Neuronal stem cell (in vitro differentiated cells): ENCODE measurements at regions not wholly inside any gene's neighbourhood (a gene's known extent, or its start where the extent isn't known, plus 50 kb on each side); places are given as distances from the start of the nearest gene placed in this dataset.

Experiments
- DNase-seq: peaks from one replicate; pipeline ENCODE4 v3.0.0-alpha.2; 2013; ENCODE audit warnings: low spot score
- H2AFZ ChIP-seq: one replicate; pipeline ENCODE4 v1.6.1; 2013; ENCODE audit warnings: mild to moderate bottlenecking, low read length, inconsistent platforms
- H2AK5ac ChIP-seq: 2 replicates; pipeline ENCODE4 v1.6.1; 2013; ENCODE audit warnings: low read depth, mild to moderate bottlenecking, inconsistent platforms, low read length, moderate library complexity, mixed read lengths
- H2BK120ac ChIP-seq: 2 replicates; pipeline ENCODE4 v1.6.1; 2013; ENCODE audit warnings: low read depth, mild to moderate bottlenecking, inconsistent platforms, low read length, moderate library complexity, mixed read lengths
- H2BK12ac ChIP-seq: one replicate; pipeline ENCODE4 v1.6.1; 2013; ENCODE audit warnings: low read length, inconsistent platforms
- H2BK15ac ChIP-seq: 2 replicates; pipeline ENCODE4 v1.6.1; 2013; ENCODE audit warnings: mild to moderate bottlenecking, low read length, inconsistent platforms, mixed read lengths
- H2BK5ac ChIP-seq: one replicate; pipeline ENCODE4 v1.6.1; 2013; ENCODE audit warnings: inconsistent platforms, mild to moderate bottlenecking, low read length, moderate library complexity
- H3K14ac ChIP-seq: one replicate; pipeline ENCODE4 v1.6.1; 2013; ENCODE audit warnings: low read length, inconsistent platforms
- H3K18ac ChIP-seq: 2 replicates; pipeline ENCODE4 v1.6.1; 2013; ENCODE audit warnings: low read length, inconsistent platforms
- H3K23ac ChIP-seq: 2 replicates; pipeline ENCODE4 v1.6.1; 2013; ENCODE audit warnings: low read depth, mild to moderate bottlenecking, mixed read lengths, low read length, inconsistent platforms; ENCODE audit not compliant: poor library complexity
- H3K27ac ChIP-seq: replicated peaks from 3 replicates; pipeline ENCODE4 v1.5.1; 2013; ENCODE audit warnings: low read length, inconsistent platforms
- H3K27me3 ChIP-seq, 3 experiments: 2 replicates each; pipeline ENCODE4 v1.6.1; 2013; ENCODE audit warnings: low read length in 3 of 3, mild to moderate bottlenecking in 2 of 3, inconsistent platforms in 1 of 3, low read depth in 1 of 3, mixed read lengths in 1 of 3, moderate library complexity in 1 of 3; ENCODE audit not compliant: control insufficient read depth in 3 of 3, insufficient read depth in 3 of 3
- H3K36me3 ChIP-seq, 2 donors: replicated peaks in 1 of 2; 2 replicates each; pipeline ENCODE4 v1.6.1; 2013; ENCODE audit warnings: low read length in 2 of 2; ENCODE audit not compliant: control insufficient read depth in 2 of 2, insufficient read depth in 2 of 2
- H3K4ac ChIP-seq: 2 replicates; pipeline ENCODE4 v1.6.1; 2013; ENCODE audit warnings: inconsistent platforms, mild to moderate bottlenecking, low read length, moderate library complexity
- H3K4me1 ChIP-seq, 2 donors: 1 replicate in 1 of 2; 2 replicates in 1 of 2; pipeline ENCODE4 v1.6.1; 2013; ENCODE audit warnings: low read length in 2 of 2, low read depth in 1 of 2; ENCODE audit not compliant: control insufficient read depth in 2 of 2, insufficient read depth in 1 of 2
- H3K4me2 ChIP-seq: one replicate; pipeline ENCODE4 v1.6.1; 2013; ENCODE audit warnings: mild to moderate bottlenecking, low read length, inconsistent platforms; ENCODE audit not compliant: insufficient read depth, poor library complexity, severe bottlenecking
- H3K4me3 ChIP-seq, 2 donors: 2 replicates each; pipeline ENCODE4 v1.5.1; 2013; ENCODE audit warnings: low read length in 2 of 2, mild to moderate bottlenecking in 2 of 2, inconsistent platforms in 1 of 2, moderate library complexity in 1 of 2
- H3K79me1 ChIP-seq: one replicate; pipeline ENCODE4 v1.6.1; 2013; ENCODE audit warnings: low read depth, mild to moderate bottlenecking, inconsistent platforms, low read length, moderate library complexity
- H3K9ac ChIP-seq: one replicate; pipeline ENCODE4 v1.6.1; 2013; ENCODE audit warnings: mild to moderate bottlenecking, low read depth, low read length, inconsistent platforms; ENCODE audit not compliant: poor library complexity
- H3K9me3 ChIP-seq, 2 donors: replicated peaks in 1 of 2; 2 replicates each; pipeline versions ENCODE3 to v1.6.1; 2013; ENCODE audit warnings: low read length in 2 of 2, mild to moderate bottlenecking in 2 of 2, inconsistent platforms in 1 of 2, low read depth in 1 of 2, mixed read lengths in 1 of 2, moderate library complexity in 1 of 2; ENCODE audit not compliant: control insufficient read depth in 2 of 2, insufficient read depth in 1 of 2
- H4K8ac ChIP-seq: one replicate; pipeline ENCODE4 v1.6.1; 2013; ENCODE audit warnings: low read depth, mild to moderate bottlenecking, inconsistent platforms, low read length, moderate library complexity
- H4K91ac ChIP-seq: one replicate; pipeline ENCODE4 v1.6.1; 2013; ENCODE audit warnings: low read length, low read depth, mild to moderate bottlenecking, inconsistent platforms; ENCODE audit not compliant: poor library complexity
- WGBS, 2 donors: extraction: QIAGEN DNeasy Blood & Tissue Kit; methylation state at CpG; one replicate each; pipeline ENCODE4 v1.1.7; 2013; ENCODE audit warnings: missing lambda C conversion rate in 2 of 2, mixed read lengths in 1 of 2; ENCODE audit not compliant: insufficient read length in 2 of 2, insufficient replicate concordance in 1 of 2; ENCODE audit errors: extremely low coverage in 2 of 2; 5-methylcytosine and 5-hydroxymethylcytosine counted together

DNA sequence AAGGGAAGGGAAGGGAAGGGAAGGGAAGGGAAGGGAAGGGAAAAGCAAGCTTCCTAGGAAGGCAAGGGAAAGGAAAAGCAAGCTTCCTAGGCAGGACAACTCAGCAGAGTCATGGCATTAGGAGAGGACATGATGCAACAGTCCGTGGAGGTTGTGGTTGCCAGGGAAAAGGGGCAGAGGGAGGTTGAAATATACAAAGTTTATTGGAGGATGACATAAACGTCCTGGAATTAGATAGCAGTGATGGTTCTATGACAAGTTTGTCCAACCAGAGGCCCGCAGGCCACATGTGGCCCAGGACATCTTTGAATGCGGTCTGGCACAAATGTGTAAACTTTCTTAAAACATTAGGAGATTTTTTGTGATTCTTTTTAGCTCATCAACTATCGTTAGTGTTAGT lies 59.8 kb upstream of the OPN4 start:
- WGBS, 2 donors: no CpG with 5 or more reads among the region's 5 CpGs
- no peak for DNase-seq
- H3K27ac ChIP-seq: no peak overlapping the region

DNA sequence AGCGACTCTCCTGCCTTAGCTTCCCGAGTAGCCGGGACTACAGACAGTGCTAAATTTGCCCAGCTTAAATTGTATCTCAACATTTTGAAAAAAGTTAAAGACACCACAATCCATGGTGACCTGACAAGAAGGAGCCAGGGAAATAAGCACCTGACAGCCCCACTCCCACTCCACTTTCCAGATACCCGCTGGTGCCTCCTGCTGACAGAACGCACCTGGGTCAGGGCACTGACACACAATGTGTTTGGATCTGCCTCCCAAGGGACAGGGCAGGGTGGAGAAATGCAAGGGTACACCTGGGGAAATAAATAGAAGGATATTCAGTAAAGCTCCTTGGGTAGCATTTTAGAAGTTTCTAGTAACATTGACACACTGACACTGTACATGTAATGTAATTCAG lies 58.9 kb upstream of the OPN4 start:
- H3K23ac ChIP-seq: no peak overlapping the region
- no peaks in the 10 kb centered on the region for H3K79me1 ChIP-seq
- H3K18ac ChIP-seq: no peak overlapping the region
- H3K27ac ChIP-seq: no peak overlapping the region
- H3K9ac ChIP-seq: no peak overlapping the region
- no peak overlapping the region for H3K4ac ChIP-seq
- H2BK120ac ChIP-seq: no peak overlapping the region
- H2AK5ac ChIP-seq: no peak overlapping the region
- H3K27me3 ChIP-seq: peaks cover 0 to 11% (median 0%) of the 10 kb centered on the region in 3 experiments
- no peak overlapping the region for H3K14ac ChIP-seq
- DNase-seq: no peak
- H4K91ac ChIP-seq: no peak overlapping the region
- WGBS, 2 donors: no CpG with 5 or more reads among the region's 5 CpGs
- H2BK12ac ChIP-seq: no peak overlapping the region
- no peak overlapping the region for H3K4me2 ChIP-seq
- no peak overlapping the region for H2BK15ac ChIP-seq
- no peak overlapping the region for H3K4me3 ChIP-seq
- H2BK5ac ChIP-seq: no peak overlapping the region
- peaks cover 0 to 2% of the 10 kb centered on the region in 2 donors for H3K4me1 ChIP-seq
- no peaks in the 10 kb centered on the region for H3K36me3 ChIP-seq
- H2AFZ ChIP-seq: no peak overlapping the region
- no peaks in the 10 kb centered on the region for H3K9me3 ChIP-seq
- H4K8ac ChIP-seq: no peak overlapping the region

More for the DNA sequence above, 59.8 kb upstream of the OPN4 start:
- H2BK15ac ChIP-seq: no peak overlapping the region
- no peak overlapping the region for H3K18ac ChIP-seq
- peaks cover 0 to 11% (median 0%) of the 10 kb centered on the region in 3 experiments for H3K27me3 ChIP-seq
- H2AK5ac ChIP-seq: no peak overlapping the region
- no peaks in the 10 kb centered on the region for H3K79me1 ChIP-seq
- no peak overlapping the region for H2BK120ac ChIP-seq
- H2BK5ac ChIP-seq: no peak overlapping the region
- no peaks in the 10 kb centered on the region for H3K36me3 ChIP-seq
- H2AFZ ChIP-seq: no peak overlapping the region
- H3K4me3 ChIP-seq: no peak overlapping the region
- H4K8ac ChIP-seq: no peak overlapping the region
- no peak overlapping the region for H3K14ac ChIP-seq
- no peak overlapping the region for H3K9ac ChIP-seq
- H2BK12ac ChIP-seq: no peak overlapping the region
- H3K23ac ChIP-seq: no peak overlapping the region
- no peak overlapping the region for H3K4ac ChIP-seq
- no peak overlapping the region for H3K4me2 ChIP-seq
- H3K4me1 ChIP-seq: no peaks in the 10 kb centered on the region
- no peak overlapping the region for H4K91ac ChIP-seq
- H3K9me3 ChIP-seq: peaks cover 0 to 2% of the 10 kb centered on the region in 2 donors

DNA sequence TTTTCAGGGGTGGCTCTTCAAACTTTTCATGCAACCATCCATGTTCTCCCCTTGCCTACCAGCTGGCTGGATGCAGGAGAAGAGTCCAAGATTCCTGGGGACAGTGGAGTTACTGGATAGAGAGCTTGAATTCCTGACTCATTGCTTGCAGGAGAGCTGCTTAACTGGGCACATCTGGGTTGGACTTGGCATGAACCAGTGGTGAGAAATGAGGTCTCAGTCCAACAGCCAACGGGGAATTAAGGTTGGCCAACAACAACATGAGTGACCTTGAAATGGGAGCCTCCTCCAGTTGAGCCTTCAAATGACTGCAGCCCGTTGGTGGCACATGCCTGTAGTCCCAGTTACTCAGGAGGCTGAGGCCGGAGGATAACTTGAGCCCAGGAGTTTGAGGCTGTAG lies 58.1 kb upstream of the OPN4 start:
- Histone ChIP-seq H3K4me3 (no peak overlapping the region), H2BK120ac (no peak overlapping the region), H2BK5ac (no peak overlapping the region), H4K91ac (no peak overlapping the region), H3K9me3 (no peaks in the 10 kb centered on the region), H2AK5ac (no peak overlapping the region), H3K4ac (no peak overlapping the region), H3K23ac (no peak overlapping the region), H2BK15ac (no peak overlapping the region), H3K36me3 (no peaks in the 10 kb centered on the region), H4K8ac (no peak overlapping the region), H3K27me3 (peaks cover 0 to 11% (median 0%) of the 10 kb centered on the region in 3 experiments), H2AFZ (no peak overlapping the region), H3K18ac (no peak overlapping the region), H3K14ac (no peak overlapping the region), H3K4me2 (no peak overlapping the region), H3K4me1 (peaks cover 0 to 2% of the 10 kb centered on the region in 2 donors), H2BK12ac (no peak overlapping the region), H3K79me1 (no peaks in the 10 kb centered on the region), H3K9ac (no peak overlapping the region), H3K27ac (no peak overlapping the region)
- DNase-seq: no peak
- no CpG with 5 or more reads among the region's 3 CpGs for WGBS, 2 donors

DNA sequence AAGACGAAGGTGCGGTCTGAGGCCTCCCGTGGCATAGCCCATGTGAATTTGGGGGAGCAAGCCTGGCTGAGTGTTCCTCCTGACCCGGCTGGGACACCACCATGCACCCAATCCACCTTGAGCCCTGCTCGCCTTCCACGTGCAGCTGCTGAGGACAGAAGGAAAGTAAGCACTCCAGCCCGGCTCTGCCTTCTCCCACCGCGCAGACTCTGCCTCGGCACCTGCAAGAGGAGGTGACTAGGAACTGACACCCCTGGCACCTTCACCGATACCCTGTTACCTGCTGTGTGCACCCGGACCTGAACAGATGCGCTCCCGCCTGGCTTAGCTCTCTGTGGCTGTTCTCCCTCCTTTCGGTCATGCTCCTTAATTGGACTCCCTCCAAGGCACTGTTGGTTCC lies 57.0 kb upstream of the OPN4 start:
- Histone ChIP-seq H3K23ac (peak overlapping the region; percentile 12), H3K4me3 (no peak overlapping the region), H2BK120ac (no peak overlapping the region), H2BK15ac (no peak overlapping the region), H4K91ac (no peak overlapping the region), H4K8ac (no peak overlapping the region), H2BK5ac (no peak overlapping the region), H3K9me3 (no peaks in the 10 kb centered on the region), H3K4me2 (no peak overlapping the region), H3K4me1 (peaks cover 0 to 2% of the 10 kb centered on the region in 2 donors), H3K14ac (peak overlapping the region; percentile 66), H2AK5ac (no peak overlapping the region), H2BK12ac (no peak overlapping the region), H3K27ac (no peak overlapping the region), H3K9ac (no peak overlapping the region), H3K18ac (peak overlapping the region; percentile 12), H3K4ac (no peak overlapping the region), H3K79me1 (no peaks in the 10 kb centered on the region), H2AFZ (no peak overlapping the region), H3K36me3 (no peaks in the 10 kb centered on the region), H3K27me3 (peaks cover 0 to 16% (median 0%) of the 10 kb centered on the region in 3 experiments)
- WGBS, 2 donors: no CpG with 5 or more reads among the region's 15 CpGs
- DNase-seq: no peak
